GM12878 (cell line): ENCODE measurements at regions not wholly inside any gene's neighbourhood (a gene's known extent, or its start where the extent isn't known, plus 50 kb on each side); places are given as distances from the start of the nearest gene placed in this dataset.

Source experiments
- ATAC-seq: fragments of 200-7000 bp; cut with Tn5 transposase; 3 replicates; pipeline ENCODE4 v1.9.1; 2020; ENCODE audit warnings: mild to moderate bottlenecking, moderate library complexity
- BruUV-seq: library from RNA; stranded (reverse); fragments of 400-500 nt; replicated peaks from 2 replicates; lab custom pipeline; 2021; lab: Mats Ljungman, UMichigan
- CTCF ChIA-PET: fragments of 300-600 bp; sonication (Branson Sonifier 250); formaldehyde crosslinking; extraction: SDS; loops from one replicate; lab custom pipeline; 2021; ENCODE audit warnings: inconsistent platforms; lab: Yijun Ruan, JAX
- POLR2A ChIA-PET: fragments of 350-600 bp; formaldehyde crosslinking; extraction: SDS; loops from one replicate; lab custom pipeline; 2021; ENCODE audit warnings: inconsistent platforms; lab: Charles Lee
- RAD21 ChIA-PET: fragments of 300-600 bp; sonication (Branson Sonifier 250); formaldehyde crosslinking; loops from one replicate; lab custom pipeline; 2023; ENCODE audit warnings: antibody characterized with exemption; ENCODE audit not compliant: unreplicated experiment; lab: Charles Lee
- SMC1A ChIA-PET: fragments of 300-600 bp; sonication (Branson Sonifier 250); formaldehyde crosslinking; loops from one replicate; lab custom pipeline; 2023; ENCODE audit not compliant: unreplicated experiment, uncharacterized antibody; lab: Charles Lee
- DNase-seq: peaks from one replicate; pipeline ENCODE4 v3.0.0-alpha.2; 2011; ENCODE audit warnings: low read depth, low spot score
- FAIRE-seq: peaks from 3 replicates; lab custom pipeline; 2011; peaks lifted over from hg19 to GRCh38; lab: Jason Lieb, UNC
- H2AFZ ChIP-seq: 2 replicates; pipeline ENCODE4 v1.6.0; 2011; ENCODE audit warnings: low read depth, low read length, control low read depth; ENCODE audit not compliant: control insufficient read depth
- H3K27ac ChIP-seq: 2 replicates; pipeline ENCODE4 v1.5.1; 2011; ENCODE audit warnings: control low read depth; ENCODE audit not compliant: control insufficient read depth, insufficient read depth
- H3K27me3 ChIP-seq, 2 experiments: replicated peaks in 1 of 2; 2 replicates each; pipeline versions ENCODE4 v1.6.0 to v1.6.1; 2011; ENCODE audit warnings: low read length in 1 of 2; ENCODE audit not compliant: control insufficient read depth in 2 of 2, insufficient read depth in 2 of 2
- H3K36me3 ChIP-seq, 2 experiments: 2 replicates each; pipeline ENCODE4 v1.5.1; 2011; ENCODE audit warnings: low read length in 1 of 2; ENCODE audit not compliant: control insufficient read depth in 2 of 2, insufficient read depth in 2 of 2
- H3K4me1 ChIP-seq: 2 replicates; pipeline ENCODE4 v1.6.1; 2011; ENCODE audit warnings: mild to moderate bottlenecking, low read length, moderate library complexity, mixed read lengths; ENCODE audit not compliant: control insufficient read depth, insufficient read depth
- H3K4me2 ChIP-seq: 2 replicates; pipeline ENCODE4 v1.6.0; 2011; ENCODE audit warnings: control low read depth; ENCODE audit not compliant: control insufficient read depth, insufficient read depth
- H3K4me3 ChIP-seq: fragments of 200-600 bp; sonication (generic); 2 replicates; pipeline ENCODE4 v1.5.1; 2016
- H3K79me2 ChIP-seq: 2 replicates; pipeline ENCODE4 v1.6.0; 2011; ENCODE audit warnings: low read length; ENCODE audit not compliant: control insufficient read depth, insufficient read depth
- H3K9ac ChIP-seq: 2 replicates; pipeline ENCODE4 v1.8.0; 2011; ENCODE audit warnings: low read length, control low read depth, mixed read lengths; ENCODE audit not compliant: control insufficient read depth, insufficient read depth
- H3K9me3 ChIP-seq: replicated peaks from 3 replicates; pipeline ENCODE4 v1.5.1; 2011; ENCODE audit warnings: mild to moderate bottlenecking, low read length; ENCODE audit not compliant: control insufficient read depth, insufficient read depth
- H4K20me1 ChIP-seq: 2 replicates; pipeline ENCODE4 v1.6.0; 2011; ENCODE audit not compliant: control insufficient read depth, insufficient read depth
- CHD4 ChIP-seq: fragments of 200-600 bp; sonication (generic); IDR thresholded peaks from 2 replicates; pipeline ENCODE4 v1.6.1; 2016; ENCODE audit warnings: mild to moderate bottlenecking
- CREB1 ChIP-seq: IDR thresholded peaks from 2 replicates; pipeline ENCODE4 v1.6.1; 2012; ENCODE audit warnings: low read depth, mild to moderate bottlenecking, inconsistent platforms
- CREM ChIP-seq: IDR thresholded peaks from 2 replicates; pipeline ENCODE4 v1.6.1; 2014; ENCODE audit warnings: antibody characterized with exemption, low read depth
- EP300 ChIP-seq, 2 experiments: fragments of 150-350 bp in 1 of 2; IDR thresholded peaks; 2 replicates each; pipeline ENCODE4 v1.6.1; 2011 to 2012; ENCODE audit warnings: low read depth in 2 of 2, low read length in 2 of 2, borderline replicate concordance in 1 of 2, improper control_type of control experiment in 1 of 2, inconsistent platforms in 1 of 2; ENCODE audit not compliant: control insufficient read depth in 1 of 2
- MXI1 ChIP-seq: fragments of 150-350 bp; IDR thresholded peaks from 2 replicates; pipeline ENCODE4 v1.6.1; 2011; ENCODE audit warnings: low read depth, mild to moderate bottlenecking, inconsistent platforms, low read length, improper control_type of control experiment
- MYB ChIP-seq: fragments of 150-350 bp; IDR thresholded peaks from 2 replicates; pipeline ENCODE4 v1.6.1; 2014; ENCODE audit warnings: mild to moderate bottlenecking, low read depth, low read length, borderline replicate concordance
- NFYA ChIP-seq: IDR thresholded peaks from 2 replicates; pipeline ENCODE4 v1.6.1; 2011; ENCODE audit warnings: low read depth, mild to moderate bottlenecking, low read length, improper control_type of control experiment, borderline replicate concordance
- NFYB ChIP-seq: IDR thresholded peaks from 2 replicates; pipeline ENCODE4 v1.6.1; 2011; ENCODE audit warnings: low read depth, mild to moderate bottlenecking, low read length, improper control_type of control experiment, moderate library complexity; ENCODE audit not compliant: insufficient read depth
- PAX8 ChIP-seq: fragments of 450-650 bp; IDR thresholded peaks from 2 replicates; pipeline ENCODE4 v1.6.1; 2017; ENCODE audit warnings: mild to moderate bottlenecking, moderate library complexity
- POLR2A ChIP-seq: IDR thresholded peaks from 2 replicates; pipeline ENCODE4 v1.6.1; 2011; ENCODE audit warnings: low read depth, mild to moderate bottlenecking, low read length
- RUNX3 ChIP-seq: IDR thresholded peaks from 2 replicates; pipeline ENCODE4 v1.6.1; 2012; ENCODE audit warnings: low read length, inconsistent platforms
- SIX5 ChIP-seq: IDR thresholded peaks from 2 replicates; pipeline ENCODE4 v1.6.1; 2011; ENCODE audit warnings: mild to moderate bottlenecking, low read depth, low read length, moderate library complexity; ENCODE audit not compliant: severe bottlenecking
- SMAD5 ChIP-seq: IDR thresholded peaks from 2 replicates; pipeline ENCODE4 v1.6.1; 2016; ENCODE audit warnings: antibody characterized with exemption, low read depth
- SRF ChIP-seq, 2 experiments: IDR thresholded peaks; 2 replicates each; pipeline ENCODE4 v1.6.1; 2011; ENCODE audit warnings: low read depth in 2 of 2, low read length in 2 of 2, mild to moderate bottlenecking in 1 of 2, moderate library complexity in 1 of 2
- STAT1 ChIP-seq: fragments of 450-650 bp; conservative IDR thresholded peaks from 2 replicates; pipeline ENCODE4 v1.6.1; 2014; ENCODE audit warnings: antibody characterized with exemption, mild to moderate bottlenecking
- TCF7 ChIP-seq: IDR thresholded peaks from 2 replicates; pipeline ENCODE4 v1.6.1; 2014; ENCODE audit warnings: antibody characterized with exemption, borderline replicate concordance
- YY1 ChIP-seq: IDR thresholded peaks from 2 replicates; pipeline ENCODE4 v1.6.1; 2011; ENCODE audit warnings: low read depth, mild to moderate bottlenecking, low read length
- WGBS: methylation state at CpG from one replicate; pipeline ENCODE4 v1.1.6; 2016; ENCODE audit warnings: low lambda C conversion rate; ENCODE audit not compliant: insufficient replicate concordance, insufficient coverage; ENCODE audit errors: missing lambda C conversion rate; 5-methylcytosine and 5-hydroxymethylcytosine counted together
- in situ Hi-C: fragments of 300-500 bp; cut with MboI; formaldehyde crosslinking; loops from 9 replicates; pipeline ENCODE4 v1.14.3; 2018; ENCODE audit warnings: mixed read lengths
- intact Hi-C: fragments of 100-400 bp; cut with micrococcal nuclease; formaldehyde crosslinking; loops from one replicate; pipeline ENCODE4 v1.14.2; 2022; ENCODE audit not compliant: unreplicated experiment
- TF ChIP-seq, protein P1 (sequence below): IDR thresholded peaks from 2 replicates; pipeline ENCODE4 v1.6.1; 2012; ENCODE audit warnings: low read length, inconsistent platforms
- TF ChIP-seq, protein P2 (sequence below): fragments of 450-650 bp; IDR thresholded peaks from 2 replicates; pipeline ENCODE4 v1.6.1; 2016; ENCODE audit warnings: mild to moderate bottlenecking, moderate library complexity, borderline replicate concordance
- TF ChIP-seq, protein P3 (sequence below): IDR thresholded peaks from 2 replicates; pipeline ENCODE4 v1.6.1; 2011; ENCODE audit warnings: low read depth, low read length, improper control_type of control experiment, borderline replicate concordance

DNA sequence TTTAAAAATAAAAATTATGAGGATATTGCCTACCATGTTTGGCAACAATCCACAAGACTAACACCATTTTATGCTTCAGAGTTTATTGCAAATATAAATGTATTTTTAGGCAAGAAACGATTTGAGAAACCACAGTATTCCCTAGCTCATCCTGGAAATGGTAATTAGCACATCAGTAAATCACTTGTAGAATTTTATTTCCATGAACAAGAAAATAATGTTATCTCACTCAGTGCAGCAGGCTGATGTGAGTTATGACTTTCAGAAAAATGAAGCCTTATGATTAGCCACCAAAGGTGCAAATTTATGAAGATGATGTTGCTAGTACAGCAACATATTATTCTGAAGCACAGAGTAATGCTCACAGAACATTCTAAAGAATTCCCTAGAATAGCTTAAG is 127.7 kb upstream of the GJE1 start (continued):
- TF ChIP-seq PAX8 (no peak), EP300 (IDR thresholded peaks at IDR 0.05; ENCODE audit: borderline replicate concordance in 1 of 2, control insufficient read depth in 1 of 2, low read depth in 2 of 2, low read length in 2 of 2) (no peak), TCF7 (no peak), NFYA (no peak), SMAD5 (no peak), CHD4 (no peak), POLR2A (no peak), SIX5 (no peak), STAT1 (no peak)
- TF ChIP-seq, protein P1, sequence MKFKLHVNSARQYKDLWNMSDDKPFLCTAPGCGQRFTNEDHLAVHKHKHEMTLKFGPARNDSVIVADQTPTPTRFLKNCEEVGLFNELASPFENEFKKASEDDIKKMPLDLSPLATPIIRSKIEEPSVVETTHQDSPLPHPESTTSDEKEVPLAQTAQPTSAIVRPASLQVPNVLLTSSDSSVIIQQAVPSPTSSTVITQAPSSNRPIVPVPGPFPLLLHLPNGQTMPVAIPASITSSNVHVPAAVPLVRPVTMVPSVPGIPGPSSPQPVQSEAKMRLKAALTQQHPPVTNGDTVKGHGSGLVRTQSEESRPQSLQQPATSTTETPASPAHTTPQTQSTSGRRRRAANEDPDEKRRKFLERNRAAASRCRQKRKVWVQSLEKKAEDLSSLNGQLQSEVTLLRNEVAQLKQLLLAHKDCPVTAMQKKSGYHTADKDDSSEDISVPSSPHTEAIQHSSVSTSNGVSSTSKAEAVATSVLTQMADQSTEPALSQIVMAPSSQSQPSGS, result no peak

DNA sequence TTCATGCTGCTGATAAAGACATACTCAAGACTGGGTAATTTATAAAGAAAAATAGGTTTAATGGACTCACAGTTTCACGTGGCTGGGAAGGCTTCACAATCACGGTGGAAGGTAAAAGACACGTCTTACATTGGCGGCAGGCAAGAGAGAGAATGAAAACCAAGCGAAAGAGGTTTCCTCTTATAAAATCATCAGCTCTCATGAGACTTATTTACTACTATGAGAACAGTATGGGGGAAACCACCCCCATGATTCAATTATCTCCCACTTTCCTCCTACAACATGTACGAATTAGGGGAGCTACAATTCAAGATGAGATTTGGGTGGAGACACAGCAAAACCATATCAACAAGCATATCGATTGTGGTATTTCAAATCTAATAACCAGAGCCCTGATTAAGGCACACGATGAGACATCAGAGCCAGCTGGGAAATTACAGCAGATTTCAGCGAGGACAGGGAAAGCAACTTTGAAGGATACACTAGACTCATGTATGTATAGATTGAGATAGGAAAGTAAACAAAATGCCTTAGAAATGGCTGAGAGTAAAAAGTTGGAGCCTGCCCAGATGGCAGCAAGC is 129.8 kb upstream of the GJE1 start:
- ChIA-PET POLR2A (no interaction called here), RAD21 (interaction anchor here (0.8 kb wide), 1 partner anchor 144 kb away, joined by 3 read pairs; the partner anchor contains the start of gene VTA1), SMC1A (no interaction called here), CTCF (no interaction called here)
- intact Hi-C loops, result no loop called here
- H3K4me2 ChIP-seq, result no peak overlapping the region
- no peak overlapping the region for H2AFZ ChIP-seq
- H3K27ac ChIP-seq, result no peak overlapping the region
- H3K9ac ChIP-seq, result no peak overlapping the region
- DNase-seq (no peak), FAIRE-seq (no peak), ATAC-seq (no peak)
- 59% methylated on average over 9 of the region's 9 CpGs for WGBS
- H3K9me3 ChIP-seq, result no peaks in the 10 kb centered on the region
- H4K20me1 ChIP-seq, result no peaks in the 10 kb centered on the region
- no peaks in the 10 kb centered on the region for H3K79me2 ChIP-seq
- in situ Hi-C loops, result no loop called here
- no TSS peak for BruUV-seq
- H3K36me3 ChIP-seq, result no peaks in the 10 kb centered on the region
- no peaks in the 10 kb centered on the region for H3K27me3 ChIP-seq
- H3K4me1 ChIP-seq, result no peaks in the 10 kb centered on the region
- H3K4me3 ChIP-seq, result no peak overlapping the region
- TF ChIP-seq SRF (IDR thresholded peaks at IDR 0.05; ENCODE audit: low read depth in 2 of 2, low read length in 2 of 2) (no peak), MYB (no peak), CREB1 (no peak), CREM (no peak), YY1 (no peak), RUNX3 (no peak), NFYB (no peak), MXI1 (no peak)
- TF ChIP-seq, protein P2, sequence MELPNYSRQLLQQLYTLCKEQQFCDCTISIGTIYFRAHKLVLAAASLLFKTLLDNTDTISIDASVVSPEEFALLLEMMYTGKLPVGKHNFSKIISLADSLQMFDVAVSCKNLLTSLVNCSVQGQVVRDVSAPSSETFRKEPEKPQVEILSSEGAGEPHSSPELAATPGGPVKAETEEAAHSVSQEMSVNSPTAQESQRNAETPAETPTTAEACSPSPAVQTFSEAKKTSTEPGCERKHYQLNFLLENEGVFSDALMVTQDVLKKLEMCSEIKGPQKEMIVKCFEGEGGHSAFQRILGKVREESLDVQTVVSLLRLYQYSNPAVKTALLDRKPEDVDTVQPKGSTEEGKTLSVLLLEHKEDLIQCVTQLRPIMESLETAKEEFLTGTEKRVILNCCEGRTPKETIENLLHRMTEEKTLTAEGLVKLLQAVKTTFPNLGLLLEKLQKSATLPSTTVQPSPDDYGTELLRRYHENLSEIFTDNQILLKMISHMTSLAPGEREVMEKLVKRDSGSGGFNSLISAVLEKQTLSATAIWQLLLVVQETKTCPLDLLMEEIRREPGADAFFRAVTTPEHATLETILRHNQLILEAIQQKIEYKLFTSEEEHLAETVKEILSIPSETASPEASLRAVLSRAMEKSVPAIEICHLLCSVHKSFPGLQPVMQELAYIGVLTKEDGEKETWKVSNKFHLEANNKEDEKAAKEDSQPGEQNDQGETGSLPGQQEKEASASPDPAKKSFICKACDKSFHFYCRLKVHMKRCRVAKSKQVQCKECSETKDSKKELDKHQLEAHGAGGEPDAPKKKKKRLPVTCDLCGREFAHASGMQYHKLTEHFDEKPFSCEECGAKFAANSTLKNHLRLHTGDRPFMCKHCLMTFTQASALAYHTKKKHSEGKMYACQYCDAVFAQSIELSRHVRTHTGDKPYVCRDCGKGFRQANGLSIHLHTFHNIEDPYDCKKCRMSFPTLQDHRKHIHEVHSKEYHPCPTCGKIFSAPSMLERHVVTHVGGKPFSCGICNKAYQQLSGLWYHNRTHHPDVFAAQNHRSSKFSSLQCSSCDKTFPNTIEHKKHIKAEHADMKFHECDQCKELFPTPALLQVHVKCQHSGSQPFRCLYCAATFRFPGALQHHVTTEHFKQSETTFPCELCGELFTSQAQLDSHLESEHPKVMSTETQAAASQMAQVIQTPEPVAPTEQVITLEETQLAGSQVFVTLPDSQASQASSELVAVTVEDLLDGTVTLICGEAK, result no peak
- TF ChIP-seq, protein P3, sequence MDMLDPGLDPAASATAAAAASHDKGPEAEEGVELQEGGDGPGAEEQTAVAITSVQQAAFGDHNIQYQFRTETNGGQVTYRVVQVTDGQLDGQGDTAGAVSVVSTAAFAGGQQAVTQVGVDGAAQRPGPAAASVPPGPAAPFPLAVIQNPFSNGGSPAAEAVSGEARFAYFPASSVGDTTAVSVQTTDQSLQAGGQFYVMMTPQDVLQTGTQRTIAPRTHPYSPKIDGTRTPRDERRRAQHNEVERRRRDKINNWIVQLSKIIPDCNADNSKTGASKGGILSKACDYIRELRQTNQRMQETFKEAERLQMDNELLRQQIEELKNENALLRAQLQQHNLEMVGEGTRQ, result no peak
